H1 (cell line): ENCODE measurements at regions not wholly inside any gene's neighbourhood (a gene's known extent, or its start where the extent isn't known, plus 50 kb on each side); places are given as distances from the start of the nearest gene placed in this dataset.

Experiments
- CTCF ChIA-PET: fragments of 300-600 bp; sonication (Branson Sonifier 250); formaldehyde crosslinking; loops from one replicate; lab custom pipeline; 2021; ENCODE audit not compliant: partially characterized antibody; lab: Charles Lee
- POLR2A ChIA-PET: fragments of 300-600 bp; sonication (Branson Sonifier 250); formaldehyde crosslinking; loops from one replicate; lab custom pipeline; 2021; ENCODE audit warnings: inconsistent platforms; ENCODE audit not compliant: partially characterized antibody; lab: Charles Lee
- DNase-seq, 2 experiments: peaks; one replicate each; pipeline versions ENCODE4 v3.0.0 to v3.0.0-alpha.2; 2010 to 2022; ENCODE audit warnings: low spot score in 2 of 2, low read depth in 1 of 2, mixed read lengths in 1 of 2
- FAIRE-seq: peaks from 2 replicates; lab custom pipeline; 2011; peaks lifted over from hg19 to GRCh38; lab: Jason Lieb, UNC
- H2AFZ ChIP-seq: 2 replicates; pipeline ENCODE4 v1.8.1; 2012; ENCODE audit warnings: low read length, inconsistent platforms
- H2AK5ac ChIP-seq: 2 replicates; pipeline ENCODE4 v1.6.1; 2013; ENCODE audit warnings: low read depth, low read length
- H2BK120ac ChIP-seq: replicated peaks from 2 replicates; pipeline ENCODE3; 2013; ENCODE audit warnings: low read depth, low read length, inconsistent platforms
- H2BK12ac ChIP-seq: 2 replicates; pipeline ENCODE4 v1.6.1; 2013; ENCODE audit warnings: low read depth, low read length
- H2BK15ac ChIP-seq: 2 replicates; pipeline ENCODE4 v1.6.1; 2013; ENCODE audit warnings: low read length
- H2BK20ac ChIP-seq: 2 replicates; pipeline ENCODE4 v1.6.1; 2013; ENCODE audit warnings: low read length
- H2BK5ac ChIP-seq: 2 replicates; pipeline ENCODE4 v1.6.1; 2013; ENCODE audit warnings: low read depth, low read length
- H3K14ac ChIP-seq: 2 replicates; pipeline ENCODE4 v1.6.1; 2013; ENCODE audit warnings: inconsistent platforms; ENCODE audit not compliant: insufficient read length
- H3K18ac ChIP-seq: 2 replicates; pipeline ENCODE4 v1.6.1; 2013; ENCODE audit warnings: low read length; ENCODE audit errors: extremely low read depth
- H3K23ac ChIP-seq: 2 replicates; pipeline ENCODE4 v1.6.1; 2013; ENCODE audit warnings: inconsistent platforms; ENCODE audit not compliant: insufficient read length
- H3K23me2 ChIP-seq: 2 replicates; pipeline ENCODE4 v1.6.1; 2013; ENCODE audit warnings: low read depth, low read length
- H3K27ac ChIP-seq: 2 replicates; pipeline ENCODE4 v1.6.1; 2011; ENCODE audit warnings: low read depth, low read length, inconsistent platforms
- H3K27me3 ChIP-seq, 4 experiments: replicated peaks in 1 of 4; 1 replicate in 1 of 4; 2 replicates in 3 of 4; pipeline versions ENCODE4 v1.6.1 to v1.8.1; 2011 to 2013; ENCODE audit warnings: low read length in 3 of 4, mild to moderate bottlenecking in 3 of 4, inconsistent platforms in 2 of 4, mixed read lengths in 2 of 4, moderate library complexity in 1 of 4; ENCODE audit not compliant: control insufficient read depth in 3 of 4, insufficient read depth in 3 of 4; ENCODE audit errors: extremely low read depth in 1 of 4
- H3K36me3 ChIP-seq, 4 experiments: 2 replicates each; pipeline versions ENCODE4 v1.6.1 to v1.8.1; 2011 to 2013; ENCODE audit warnings: mild to moderate bottlenecking in 4 of 4, low read length in 3 of 4, moderate library complexity in 2 of 4, control low read depth in 1 of 4, inconsistent platforms in 1 of 4; ENCODE audit not compliant: insufficient read depth in 4 of 4, control insufficient read depth in 2 of 4
- H3K4ac ChIP-seq: replicated peaks from 2 replicates; pipeline ENCODE3; 2013; ENCODE audit warnings: low read length, low read depth, mixed read lengths, inconsistent platforms; ENCODE audit not compliant: insufficient read length
- H3K4me1 ChIP-seq, 4 experiments: replicated peaks in 1 of 4; 1 replicate in 1 of 4; 2 replicates in 3 of 4; pipeline versions ENCODE4 v1.6.1 to v1.8.1; 2011 to 2013; ENCODE audit warnings: low read length in 3 of 4, inconsistent platforms in 2 of 4, mixed read lengths in 1 of 4; ENCODE audit not compliant: insufficient read depth in 4 of 4, control insufficient read depth in 3 of 4
- H3K4me2 ChIP-seq, 2 experiments: 2 replicates each; pipeline versions ENCODE4 v1.6.1 to v1.8.1; 2011 to 2013; ENCODE audit warnings: low read depth in 2 of 2, low read length in 2 of 2, control low read depth in 1 of 2, inconsistent platforms in 1 of 2, mild to moderate bottlenecking in 1 of 2; ENCODE audit not compliant: insufficient read depth in 1 of 2
- H3K4me3 ChIP-seq, 4 experiments: fragments of 200-600, 300-600 bp in 1 of 4; sonication (generic), shearing (Covaris generic), sonication (Bioruptor Twin) in 1 of 4; 2 replicates each; pipeline versions ENCODE4 v1.5.1 to v1.8.1; 2011 to 2016; ENCODE audit warnings: low read length in 4 of 4, low read depth in 3 of 4, control low read depth in 2 of 4, inconsistent platforms in 2 of 4, mild to moderate bottlenecking in 2 of 4, mixed read lengths in 1 of 4, moderate library complexity in 1 of 4; ENCODE audit not compliant: insufficient read depth in 2 of 4; ENCODE audit errors: extremely low read depth in 1 of 4
- H3K56ac ChIP-seq: replicated peaks from 2 replicates; pipeline ENCODE3; 2013; ENCODE audit warnings: low read depth, mild to moderate bottlenecking, mixed read lengths, low read length, inconsistent platforms; ENCODE audit not compliant: insufficient read length
- H3K79me1 ChIP-seq: 2 replicates; pipeline ENCODE4 v1.6.1; 2013; ENCODE audit warnings: low read depth, low read length, control low read depth
- H3K79me2 ChIP-seq, 2 experiments: 2 replicates each; pipeline versions ENCODE4 v1.6.1 to v1.8.1; 2012 to 2013; ENCODE audit warnings: low read length in 2 of 2, mild to moderate bottlenecking in 2 of 2, inconsistent platforms in 1 of 2; ENCODE audit not compliant: insufficient read depth in 2 of 2, control insufficient read depth in 1 of 2
- H3K9ac ChIP-seq, 4 experiments: replicated peaks in 1 of 4; 1 replicate in 1 of 4; 2 replicates in 3 of 4; pipeline versions ENCODE4 v1.6.1 to v1.8.1; 2011 to 2013; ENCODE audit warnings: low read depth in 3 of 4, low read length in 3 of 4, control low read depth in 2 of 4, mild to moderate bottlenecking in 2 of 4, moderate library complexity in 2 of 4, inconsistent platforms in 1 of 4; ENCODE audit errors: extremely low read depth in 1 of 4
- H3K9me3 ChIP-seq, 2 experiments: 2 replicates each; pipeline versions ENCODE4 v1.6.1 to v1.8.1; 2012 to 2013; ENCODE audit warnings: mild to moderate bottlenecking in 2 of 2, moderate library complexity in 2 of 2, control low read depth in 1 of 2, inconsistent platforms in 1 of 2, low read depth in 1 of 2, low read length in 1 of 2, mixed read lengths in 1 of 2; ENCODE audit not compliant: insufficient read depth in 2 of 2
- H4K20me1 ChIP-seq, 2 experiments: replicated peaks in 1 of 2; 2 replicates each; pipeline versions ENCODE3 to v1.8.1; 2011 to 2013; ENCODE audit warnings: inconsistent platforms in 2 of 2, low read length in 2 of 2, mild to moderate bottlenecking in 1 of 2; ENCODE audit not compliant: insufficient read depth in 2 of 2, control insufficient read depth in 1 of 2
- H4K5ac ChIP-seq: 2 replicates; pipeline ENCODE4 v1.6.1; 2013; ENCODE audit warnings: low read length, low read depth, mixed read lengths, inconsistent platforms; ENCODE audit not compliant: insufficient read length
- H4K8ac ChIP-seq: 2 replicates; pipeline ENCODE4 v1.8.0; 2013; ENCODE audit warnings: mild to moderate bottlenecking, moderate library complexity, low read length, inconsistent platforms; ENCODE audit not compliant: insufficient read depth; ENCODE audit errors: extremely low read depth
- H4K91ac ChIP-seq: replicated peaks from 2 replicates; pipeline ENCODE3; 2013; ENCODE audit warnings: low read length, mixed read lengths, inconsistent platforms; ENCODE audit not compliant: insufficient read length
- ASH2L ChIP-seq: fragments of 200-600, 300-600 bp; sonication (generic); IDR thresholded peaks from one replicate; pipeline ENCODE4 v1.7.1; 2017; ENCODE audit warnings: low read length
- CEBPB ChIP-seq: IDR thresholded peaks from 2 replicates; pipeline ENCODE4 v1.6.1; 2012; ENCODE audit warnings: low read depth, low read length
- EGR1 ChIP-seq: IDR thresholded peaks from 2 replicates; pipeline ENCODE4 v1.6.1; 2011; ENCODE audit warnings: low read depth, low read length, borderline replicate concordance
- FOSL1 ChIP-seq: IDR thresholded peaks from 2 replicates; pipeline ENCODE4 v1.6.1; 2011; ENCODE audit warnings: mild to moderate bottlenecking, low read depth, low read length, moderate library complexity; ENCODE audit not compliant: insufficient read depth
- JUN ChIP-seq: IDR thresholded peaks from 2 replicates; pipeline ENCODE4 v1.6.1; 2011; ENCODE audit warnings: low read depth, mild to moderate bottlenecking, improper control_type of control experiment, low read length
- POU5F1 ChIP-seq: IDR thresholded peaks from 2 replicates; pipeline ENCODE4 v1.6.1; 2011; ENCODE audit warnings: low read depth, mild to moderate bottlenecking, low read length, moderate library complexity
- SIX5 ChIP-seq: IDR thresholded peaks from 2 replicates; pipeline ENCODE4 v1.6.1; 2011; ENCODE audit warnings: mild to moderate bottlenecking, low read depth, low read length
- SP4 ChIP-seq: IDR thresholded peaks from 2 replicates; pipeline ENCODE4 v1.6.1; 2012; ENCODE audit warnings: low read length, inconsistent platforms
- TAF7 ChIP-seq: optimal IDR thresholded peaks from 2 replicates; pipeline ENCODE3; 2011; ENCODE audit warnings: low read depth, mild to moderate bottlenecking, inconsistent platforms, low read length, moderate library complexity, borderline replicate concordance
- TEAD4 ChIP-seq: IDR thresholded peaks from 2 replicates; pipeline ENCODE4 v1.6.1; 2012; ENCODE audit warnings: low read depth, low read length, inconsistent platforms, mixed read lengths
- WGBS, 2 experiments: shearing (Covaris generic) in 1 of 2; methylation state at CpG; one replicate each; pipeline versions ENCODE4 v1.1.6 to v1.1.7; 2013 to 2015; ENCODE audit warnings: low lambda C conversion rate in 2 of 2, mixed read lengths in 2 of 2, inconsistent platforms in 1 of 2, low coverage in 1 of 2, missing lambda C conversion rate in 1 of 2; ENCODE audit not compliant: insufficient replicate concordance in 2 of 2, insufficient coverage in 1 of 2, insufficient read length in 1 of 2; ENCODE audit errors: extremely low coverage in 1 of 2, missing lambda C conversion rate in 1 of 2; 5-methylcytosine and 5-hydroxymethylcytosine counted together

GRCh38 chr14:26138764-26139445, 458.9 kb downstream of the NOVA1 start:
- Histone ChIP-seq H4K91ac (no peak overlapping the region), H3K18ac (no peak overlapping the region), H2AK5ac (no peak overlapping the region), H3K79me1 (no peaks in the 10 kb centered on the region), H4K5ac (no peak overlapping the region), H2BK5ac (no peak overlapping the region), H3K4ac (no peak overlapping the region), H2BK20ac (no peak overlapping the region), H3K14ac (no peak overlapping the region), H3K9ac (no peak overlapping the region), H3K56ac (no peak overlapping the region), H3K4me3 (no peak overlapping the region), H4K8ac (no peak overlapping the region), H3K27ac (no peak overlapping the region), H4K20me1 (no peaks in the 10 kb centered on the region), H3K23ac (no peak overlapping the region), H3K4me1 (peaks cover 0 to 4% (median 1%) of the 10 kb centered on the region in 4 experiments; a peak in 2 of 7 replicates), H3K23me2 (no peaks in the 10 kb centered on the region), H3K27me3 (no peaks in the 10 kb centered on the region), H3K9me3 (0 out of 4 replicates have a peak, but pooled peaks cover 3 to 6% of the 10 kb centered on the region in 2 experiments), H2BK15ac (no peak overlapping the region), H3K4me2 (no peak overlapping the region), H3K36me3 (no peaks in the 10 kb centered on the region), H2BK120ac (no peak overlapping the region), H2AFZ (no peak overlapping the region), H2BK12ac (no peak overlapping the region), H3K79me2 (no peaks in the 10 kb centered on the region)
- POLR2A ChIA-PET = no interaction called here
- TF ChIP-seq JUN = no peak
- TF ChIP-seq TAF7 = no peak
- no peak for TF ChIP-seq SP4
- TF ChIP-seq POU5F1 = no peak
- TF ChIP-seq TEAD4 = no peak
- TF ChIP-seq FOSL1 = no peak
- no peak for TF ChIP-seq EGR1
- no peak for TF ChIP-seq CEBPB
- TF ChIP-seq SIX5 = no peak
- no peak for TF ChIP-seq ASH2L
- DNase-seq (no peak), FAIRE-seq (no peak)
- CTCF ChIA-PET = no interaction called here
- WGBS, 2 experiments = 51% methylated on average over 2 of the region's 2 CpGs; no CpG with 5 or more reads in 1 of the 2 experiments
